ENCODE measurements at regions not wholly inside any gene's neighbourhood (a gene's known extent, or its start where the extent isn't known, plus 50 kb on each side); places are given as distances from the start of the nearest gene placed in this dataset.

DNA sequence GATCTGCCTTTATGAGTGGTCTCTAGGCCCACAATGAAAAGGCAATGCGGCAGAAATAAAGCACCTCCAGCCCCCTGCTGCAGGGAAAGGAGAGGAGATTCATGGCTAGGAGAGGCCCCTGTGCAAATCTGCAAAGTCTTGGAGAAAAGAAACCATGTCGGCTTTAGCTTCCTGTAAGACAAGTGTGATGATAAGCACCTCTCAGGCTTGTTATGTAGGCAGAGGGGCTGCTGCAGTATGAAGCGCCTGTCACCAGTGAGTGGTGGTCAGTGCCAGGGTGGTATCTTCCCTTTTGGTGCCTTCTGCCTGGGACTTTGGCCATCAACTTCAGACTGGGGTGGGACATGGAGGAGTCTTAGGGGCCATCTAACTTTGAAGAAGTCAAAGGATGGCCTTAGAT lies 59.2 kb upstream of the ARHGEF3 start:
- TF ChIP-seq, protein P1, sequence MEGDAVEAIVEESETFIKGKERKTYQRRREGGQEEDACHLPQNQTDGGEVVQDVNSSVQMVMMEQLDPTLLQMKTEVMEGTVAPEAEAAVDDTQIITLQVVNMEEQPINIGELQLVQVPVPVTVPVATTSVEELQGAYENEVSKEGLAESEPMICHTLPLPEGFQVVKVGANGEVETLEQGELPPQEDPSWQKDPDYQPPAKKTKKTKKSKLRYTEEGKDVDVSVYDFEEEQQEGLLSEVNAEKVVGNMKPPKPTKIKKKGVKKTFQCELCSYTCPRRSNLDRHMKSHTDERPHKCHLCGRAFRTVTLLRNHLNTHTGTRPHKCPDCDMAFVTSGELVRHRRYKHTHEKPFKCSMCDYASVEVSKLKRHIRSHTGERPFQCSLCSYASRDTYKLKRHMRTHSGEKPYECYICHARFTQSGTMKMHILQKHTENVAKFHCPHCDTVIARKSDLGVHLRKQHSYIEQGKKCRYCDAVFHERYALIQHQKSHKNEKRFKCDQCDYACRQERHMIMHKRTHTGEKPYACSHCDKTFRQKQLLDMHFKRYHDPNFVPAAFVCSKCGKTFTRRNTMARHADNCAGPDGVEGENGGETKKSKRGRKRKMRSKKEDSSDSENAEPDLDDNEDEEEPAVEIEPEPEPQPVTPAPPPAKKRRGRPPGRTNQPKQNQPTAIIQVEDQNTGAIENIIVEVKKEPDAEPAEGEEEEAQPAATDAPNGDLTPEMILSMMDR (conservative IDR thresholded peaks at IDR 0.05) = no peak
- no peak for TF ChIP-seq EZH2 (IDR thresholded peaks at IDR 0.05; ENCODE audit: low read depth)
